ENCODE measurements at regions not wholly inside any gene's neighbourhood (a gene's known extent, or its start where the extent isn't known, plus 50 kb on each side); places are given as distances from the start of the nearest gene placed in this dataset.

- Histone ChIP-seq H3K79me2 (ENCODE audit: insufficient read depth, low read length) (no peaks in the 10 kb centered on the region), H3K27ac (ENCODE audit: low read depth, low read length) (peak overlapping the region; percentile 77), H3K4me3 (ENCODE audit: insufficient read depth, low read length) (no peak overlapping the region), H3K4me2 (ENCODE audit: insufficient read depth, low read length) (no peak overlapping the region), H2AFZ (ENCODE audit: low read length) (no peak overlapping the region), H3K27me3 (ENCODE audit: insufficient read depth, low read length) (no peaks in the 10 kb centered on the region), H4K20me1 (ENCODE audit: insufficient read depth, low read length) (no peaks in the 10 kb centered on the region), H3K36me3 (ENCODE audit: insufficient read depth, low read length) (no peaks in the 10 kb centered on the region), H3K9me3 (ENCODE audit: low read depth, low read length) (no peaks in the 10 kb centered on the region), H3K4me1 (ENCODE audit: insufficient read depth, low read length) (peaks cover 39% of the 10 kb centered on the region)
- no peak for DNase-seq (ENCODE audit: insufficient read length, low spot score, missing footprints)
- TF ChIP-seq, protein P1, sequence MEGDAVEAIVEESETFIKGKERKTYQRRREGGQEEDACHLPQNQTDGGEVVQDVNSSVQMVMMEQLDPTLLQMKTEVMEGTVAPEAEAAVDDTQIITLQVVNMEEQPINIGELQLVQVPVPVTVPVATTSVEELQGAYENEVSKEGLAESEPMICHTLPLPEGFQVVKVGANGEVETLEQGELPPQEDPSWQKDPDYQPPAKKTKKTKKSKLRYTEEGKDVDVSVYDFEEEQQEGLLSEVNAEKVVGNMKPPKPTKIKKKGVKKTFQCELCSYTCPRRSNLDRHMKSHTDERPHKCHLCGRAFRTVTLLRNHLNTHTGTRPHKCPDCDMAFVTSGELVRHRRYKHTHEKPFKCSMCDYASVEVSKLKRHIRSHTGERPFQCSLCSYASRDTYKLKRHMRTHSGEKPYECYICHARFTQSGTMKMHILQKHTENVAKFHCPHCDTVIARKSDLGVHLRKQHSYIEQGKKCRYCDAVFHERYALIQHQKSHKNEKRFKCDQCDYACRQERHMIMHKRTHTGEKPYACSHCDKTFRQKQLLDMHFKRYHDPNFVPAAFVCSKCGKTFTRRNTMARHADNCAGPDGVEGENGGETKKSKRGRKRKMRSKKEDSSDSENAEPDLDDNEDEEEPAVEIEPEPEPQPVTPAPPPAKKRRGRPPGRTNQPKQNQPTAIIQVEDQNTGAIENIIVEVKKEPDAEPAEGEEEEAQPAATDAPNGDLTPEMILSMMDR (IDR thresholded peaks at IDR 0.05; ENCODE audit: extremely low read depth, low read depth, low read length): no peak
These were observed 116.7 kb downstream of the POSTN start for GRCh38 chr13:37481885-37482227.

GRCh38 chr13:37481011-37481884, 117.3 kb downstream of the POSTN start:
- Histone ChIP-seq H4K20me1 (ENCODE audit: insufficient read depth, low read length) (no peaks in the 10 kb centered on the region), H3K36me3 (ENCODE audit: insufficient read depth, low read length) (no peaks in the 10 kb centered on the region), H3K4me3 (ENCODE audit: insufficient read depth, low read length) (no peak overlapping the region), H2AFZ (ENCODE audit: low read length) (no peak overlapping the region), H3K27ac (ENCODE audit: low read depth, low read length) (peak overlapping the region; percentile 77), H3K4me1 (ENCODE audit: insufficient read depth, low read length) (peaks cover 39% of the 10 kb centered on the region), H3K4me2 (ENCODE audit: insufficient read depth, low read length) (no peak overlapping the region), H3K9me3 (ENCODE audit: low read depth, low read length) (no peaks in the 10 kb centered on the region), H3K79me2 (ENCODE audit: insufficient read depth, low read length) (no peaks in the 10 kb centered on the region), H3K27me3 (ENCODE audit: insufficient read depth, low read length) (no peaks in the 10 kb centered on the region)
- peak; percentile 31 for DNase-seq (ENCODE audit: insufficient read length, low spot score, missing footprints)
- TF ChIP-seq, protein P1 (IDR thresholded peaks at IDR 0.05; ENCODE audit: extremely low read depth, low read depth, low read length): no peak

DNA sequence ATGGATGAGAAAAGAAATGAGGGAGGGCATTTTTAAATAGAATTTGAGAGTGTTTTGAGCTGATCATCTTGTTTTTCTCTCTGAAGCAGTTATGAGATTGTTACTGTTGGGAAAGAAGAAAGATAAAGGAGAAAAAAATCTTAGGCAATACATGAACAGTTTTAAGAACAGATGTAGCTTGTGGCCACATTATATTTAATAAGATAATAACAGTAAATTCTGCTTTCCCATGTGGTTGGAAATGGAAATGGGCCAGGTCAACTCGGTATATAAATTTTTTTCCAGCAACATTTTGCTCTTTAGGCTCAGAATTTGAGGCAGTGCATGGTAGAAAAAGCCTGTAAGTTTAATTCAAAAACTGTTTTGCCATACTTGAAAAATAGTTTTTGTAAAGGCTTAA, 118.7 kb downstream of the POSTN start:
- H3K4me2 ChIP-seq (ENCODE audit: insufficient read depth, low read length): no peak overlapping the region
- H3K36me3 ChIP-seq (ENCODE audit: insufficient read depth, low read length): no peaks in the 10 kb centered on the region
- no peak overlapping the region for H3K4me3 ChIP-seq (ENCODE audit: insufficient read depth, low read length)
- H2AFZ ChIP-seq (ENCODE audit: low read length): no peak overlapping the region
- H3K79me2 ChIP-seq (ENCODE audit: insufficient read depth, low read length): no peaks in the 10 kb centered on the region
- peaks cover 28% of the 10 kb centered on the region for H3K4me1 ChIP-seq (ENCODE audit: insufficient read depth, low read length)
- no peaks in the 10 kb centered on the region for H4K20me1 ChIP-seq (ENCODE audit: insufficient read depth, low read length)
- TF ChIP-seq, protein P1 (IDR thresholded peaks at IDR 0.05; ENCODE audit: extremely low read depth, low read depth, low read length): no peak
- H3K27ac ChIP-seq (ENCODE audit: low read depth, low read length): peak overlapping the region; percentile 77
- H3K27me3 ChIP-seq (ENCODE audit: insufficient read depth, low read length): no peaks in the 10 kb centered on the region
- no peaks in the 10 kb centered on the region for H3K9me3 ChIP-seq (ENCODE audit: low read depth, low read length)
- DNase-seq (ENCODE audit: insufficient read length, low spot score, missing footprints): no peak

- Histone ChIP-seq H3K27ac (ENCODE audit: low read depth, low read length) (peak overlapping the region; percentile 81), H3K9me3 (ENCODE audit: low read depth, low read length) (no peaks in the 10 kb centered on the region), H3K27me3 (ENCODE audit: insufficient read depth, low read length) (no peaks in the 10 kb centered on the region), H3K4me1 (ENCODE audit: insufficient read depth, low read length) (peaks cover 25% of the 10 kb centered on the region), H3K79me2 (ENCODE audit: insufficient read depth, low read length) (no peaks in the 10 kb centered on the region), H3K36me3 (ENCODE audit: insufficient read depth, low read length) (no peaks in the 10 kb centered on the region), H4K20me1 (ENCODE audit: insufficient read depth, low read length) (no peaks in the 10 kb centered on the region), H3K4me3 (ENCODE audit: insufficient read depth, low read length) (no peak overlapping the region), H3K4me2 (ENCODE audit: insufficient read depth, low read length) (peak overlapping the region; percentile 25), H2AFZ (ENCODE audit: low read length) (peak overlapping the region; percentile 95)
- TF ChIP-seq, protein P1 (IDR thresholded peaks at IDR 0.05; ENCODE audit: extremely low read depth, low read depth, low read length): no peak
- peak; percentile 73 for DNase-seq (ENCODE audit: insufficient read length, low spot score, missing footprints)
These were observed 121.7 kb downstream of the POSTN start for GRCh38 chr13:37476874-37477273.

Measured in osteoblast (primary cell).